Stimulated activated naive B cell treated with anti-CD40 and anti-IgM and Interleukin-4, amounts not matched to agents 10 μg/mL and 1 μg/mL and 100 μg/mL, for 72 hours (primary cell): ENCODE measurements at regions not wholly inside any gene's neighbourhood (a gene's known extent, or its start where the extent isn't known, plus 50 kb on each side); places are given as distances from the start of the nearest gene placed in this dataset.

ENCODE experiments used
- ATAC-seq, 2 donors: fragments of 150-1000 bp; cut with Tn5 transposase; replicated peaks; 2 replicates each; pipeline ENCODE4 v1.10.0; 2021; ENCODE audit warnings: moderate library complexity in 1 of 2
- DNase-seq: peaks from one replicate; pipeline ENCODE4 v3.0.0; 2021
- H3K27ac Mint-ChIP-seq: one replicate; pipeline ENCODE4 v1.8.0; 2022; ENCODE audit warnings: mild to moderate bottlenecking, mixed read lengths
- H3K27me3 Mint-ChIP-seq, 2 donors: one replicate each; pipeline ENCODE4 v1.8.0; 2022; ENCODE audit warnings: mixed read lengths in 2 of 2
- H3K36me3 Mint-ChIP-seq, 2 donors: one replicate each; pipeline ENCODE4 v1.8.0; 2022; ENCODE audit warnings: mixed read lengths in 2 of 2, mild to moderate bottlenecking in 1 of 2
- H3K4me1 Mint-ChIP-seq, 2 donors: one replicate each; pipeline ENCODE4 v1.8.0; 2022; ENCODE audit warnings: mixed read lengths in 2 of 2, mild to moderate bottlenecking in 1 of 2
- H3K4me3 Mint-ChIP-seq, 2 donors: one replicate each; pipeline ENCODE4 v1.8.0; 2022; ENCODE audit warnings: mild to moderate bottlenecking in 2 of 2, mixed read lengths in 2 of 2, moderate library complexity in 1 of 2
- H3K9me3 Mint-ChIP-seq, 2 donors: one replicate each; pipeline ENCODE4 v1.8.0; 2022; ENCODE audit warnings: mixed read lengths in 2 of 2, mild to moderate bottlenecking in 1 of 2

GRCh38 chr14:55756557-55756956 is 176.6 kb downstream of the KTN1 start:
- Mint-ChIP-seq H3K27ac (no peak overlapping the region), H3K36me3 (no peaks in the 10 kb centered on the region), H3K27me3 (peaks cover 0 to under 1% of the 10 kb centered on the region in 2 donors), H3K4me3 (no peak overlapping the region), H3K9me3 (no peaks in the 10 kb centered on the region), H3K4me1 (no peaks in the 10 kb centered on the region)
- no peak for DNase-seq
- no peak for ATAC-seq

- Mint-ChIP-seq H3K27me3 (peaks cover 0 to 4% of the 10 kb centered on the region in 2 donors), H3K4me3 (no peak overlapping the region), H3K9me3 (no peaks in the 10 kb centered on the region), H3K36me3 (no peaks in the 10 kb centered on the region), H3K4me1 (no peaks in the 10 kb centered on the region), H3K27ac (no peak overlapping the region)
- ATAC-seq: no peak
- no peak for DNase-seq
Observed at GRCh38 chr14:55758796-55759195, 178.8 kb downstream of the KTN1 start.

DNA sequence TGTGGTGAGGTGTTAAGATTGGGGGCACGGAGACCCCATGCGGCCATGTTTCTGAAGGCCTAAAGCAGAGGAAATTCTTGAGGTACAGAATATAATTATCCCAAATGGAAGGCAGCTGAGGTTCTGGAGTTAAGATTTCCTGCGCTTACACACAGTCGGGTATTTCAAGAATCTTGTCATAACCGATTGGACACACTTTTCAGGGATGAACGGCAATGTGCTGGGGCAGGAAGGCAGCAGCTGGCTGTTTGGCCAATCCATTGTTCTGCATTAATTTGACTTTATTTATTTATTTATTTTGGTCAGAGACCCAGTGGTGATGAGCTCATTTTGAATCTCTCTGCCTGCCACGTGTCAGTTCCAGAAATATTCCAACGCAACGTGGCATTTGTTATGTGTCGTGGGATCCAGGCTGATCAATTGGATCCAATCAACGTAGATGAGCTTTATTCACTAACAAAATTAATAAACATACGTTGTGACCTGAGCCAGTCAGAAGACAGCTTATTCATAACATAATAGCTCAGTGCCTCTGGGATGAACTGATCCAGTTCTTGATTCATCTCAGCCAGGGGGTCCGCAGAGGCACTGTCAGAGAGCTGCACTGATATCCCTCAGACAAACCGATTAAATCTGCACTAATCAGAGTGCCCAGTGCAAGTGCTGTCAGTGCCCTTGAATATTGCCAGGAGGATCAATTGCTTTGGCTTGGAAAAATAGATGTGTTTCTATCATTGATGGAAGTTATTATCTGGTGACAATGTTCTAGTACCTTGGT is 181.0 kb downstream of the KTN1 start:
- Mint-ChIP-seq H3K4me1 (no peaks in the 10 kb centered on the region), H3K36me3 (no peaks in the 10 kb centered on the region), H3K27ac (no peak overlapping the region), H3K4me3 (no peak overlapping the region), H3K9me3 (peaks cover 0 to 2% of the 10 kb centered on the region in 2 donors), H3K27me3 (peaks cover 0 to 8% of the 10 kb centered on the region in 2 donors)
- DNase-seq: no peak
- no peak for ATAC-seq

DNA sequence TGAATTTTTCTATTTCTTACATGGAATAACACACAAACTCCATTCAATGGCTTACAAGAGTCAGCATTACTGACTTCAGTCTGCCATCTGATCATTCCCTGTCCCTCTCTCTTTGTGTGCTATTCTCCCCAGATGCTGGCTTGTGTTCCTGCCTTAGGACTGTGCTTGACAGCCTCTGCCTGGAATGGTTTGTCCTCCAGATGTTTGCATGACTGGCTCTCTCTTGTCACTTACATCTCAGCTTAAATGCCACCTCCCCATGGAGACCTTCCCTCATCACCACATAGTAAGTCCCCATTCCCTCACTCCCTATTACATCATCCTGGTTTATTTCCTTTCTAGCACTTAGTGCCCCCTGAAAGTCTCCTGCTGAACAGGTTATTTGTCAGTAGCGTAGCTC is 181.6 kb downstream of the KTN1 start:
- no peak overlapping the region for H3K4me3 Mint-ChIP-seq

GRCh38 chr14:55762595-55763232 is 182.7 kb downstream of the KTN1 start:
- DNase-seq: no peak

More for the DNA sequence above, 181.6 kb downstream of the KTN1 start:
- no peaks in the 10 kb centered on the region for H3K36me3 Mint-ChIP-seq
- peaks cover 0 to 8% of the 10 kb centered on the region in 2 donors for H3K27me3 Mint-ChIP-seq
- no peak overlapping the region for H3K27ac Mint-ChIP-seq
- no peaks in the 10 kb centered on the region for H3K4me1 Mint-ChIP-seq
- peaks cover 0 to 2% of the 10 kb centered on the region in 2 donors for H3K9me3 Mint-ChIP-seq
- DNase-seq: no peak
- no peak for ATAC-seq

DNA sequence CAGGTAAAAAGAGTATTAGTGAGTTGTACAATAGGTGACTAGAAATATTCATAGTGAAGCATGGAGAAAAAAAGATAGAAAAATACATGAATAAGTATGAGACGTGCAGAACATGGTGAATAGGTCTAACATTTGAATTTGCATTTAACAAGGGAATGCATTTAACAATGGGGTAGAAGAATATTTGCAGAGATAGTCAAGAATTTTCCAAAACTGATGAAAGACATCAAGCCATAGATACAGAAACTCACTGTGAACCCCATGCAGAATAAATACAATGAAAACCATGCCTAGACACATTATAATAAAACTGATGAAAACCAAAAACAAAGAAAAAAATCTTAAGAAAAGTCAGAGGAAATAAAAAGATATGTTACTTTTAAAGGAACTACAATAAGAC is 184.8 kb downstream of the KTN1 start:
- H3K4me3 Mint-ChIP-seq: no peak overlapping the region
- no peak overlapping the region for H3K27ac Mint-ChIP-seq
- DNase-seq (no peak), ATAC-seq (no peak)
- H3K27me3 Mint-ChIP-seq: peaks cover 4 to 16% of the 10 kb centered on the region in 2 donors
- H3K4me1 Mint-ChIP-seq: no peaks in the 10 kb centered on the region
- peaks cover 6 to 7% of the 10 kb centered on the region in 2 donors for H3K9me3 Mint-ChIP-seq
- H3K36me3 Mint-ChIP-seq: no peaks in the 10 kb centered on the region

More at GRCh38 chr14:55762595-55763232, 182.7 kb downstream of the KTN1 start:
- ATAC-seq: peak; percentile 31 to 64
- H3K27ac Mint-ChIP-seq: no peak overlapping the region
- H3K4me1 Mint-ChIP-seq: no peaks in the 10 kb centered on the region
- H3K9me3 Mint-ChIP-seq: peaks cover 0 to 2% of the 10 kb centered on the region in 2 donors
- H3K4me3 Mint-ChIP-seq: no peak overlapping the region
- H3K36me3 Mint-ChIP-seq: no peaks in the 10 kb centered on the region
- peaks cover 0 to 8% of the 10 kb centered on the region in 2 donors for H3K27me3 Mint-ChIP-seq

DNA sequence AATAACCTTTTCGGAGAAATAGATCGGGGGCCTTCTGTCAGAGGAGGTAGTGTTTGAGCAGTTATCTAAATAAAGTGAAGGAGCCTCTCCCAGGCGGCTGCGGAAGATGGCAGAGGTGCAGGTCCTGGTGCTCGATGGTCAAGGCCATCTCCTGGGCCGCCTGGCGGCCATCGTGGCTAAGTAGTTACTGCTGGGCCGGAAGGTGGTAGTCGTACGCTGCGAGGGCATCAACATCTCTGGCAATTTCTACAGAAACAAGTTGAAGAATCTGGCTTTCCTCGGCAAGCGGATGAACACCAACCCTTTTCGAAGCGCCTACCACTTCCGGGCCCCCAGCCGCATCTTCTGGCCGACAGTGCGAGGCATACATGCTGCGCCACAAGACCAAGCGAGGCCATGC is 186.1 kb downstream of the KTN1 start:
- DNase-seq: no peak
- Mint-ChIP-seq H3K9me3 (peaks cover 6 to 7% of the 10 kb centered on the region in 2 donors), H3K27ac (no peak overlapping the region), H3K4me1 (no peaks in the 10 kb centered on the region), H3K36me3 (no peaks in the 10 kb centered on the region), H3K27me3 (peaks cover 4 to 16% of the 10 kb centered on the region in 2 donors), H3K4me3 (no peak overlapping the region)
- ATAC-seq: no peak

DNA sequence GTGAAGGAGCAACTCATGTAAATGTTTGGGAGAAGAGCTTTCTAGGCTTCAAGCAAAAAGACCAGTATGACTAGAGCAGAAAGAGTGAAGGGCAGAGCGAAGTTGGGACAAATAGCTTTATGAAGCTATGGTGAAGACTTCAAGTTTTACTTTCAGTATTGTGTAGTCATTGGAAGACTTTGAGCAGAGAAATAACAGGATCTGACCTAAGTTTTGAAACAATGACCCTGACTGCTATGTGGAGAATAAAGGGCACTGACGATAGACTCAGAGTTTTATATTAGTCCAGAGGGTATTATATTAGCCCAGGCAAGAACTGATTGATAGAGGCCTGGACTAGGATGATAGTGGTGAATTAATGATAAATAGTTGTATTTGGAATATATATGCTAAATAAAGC is 187.3 kb downstream of the KTN1 start:
- Mint-ChIP-seq H3K4me3 (no peak overlapping the region), H3K4me1 (no peaks in the 10 kb centered on the region), H3K36me3 (no peaks in the 10 kb centered on the region), H3K27me3 (peaks cover 4 to 11% of the 10 kb centered on the region in 2 donors), H3K9me3 (peaks cover 6 to 7% of the 10 kb centered on the region in 2 donors), H3K27ac (no peak overlapping the region)
- DNase-seq (no peak), ATAC-seq (no peak)

DNA sequence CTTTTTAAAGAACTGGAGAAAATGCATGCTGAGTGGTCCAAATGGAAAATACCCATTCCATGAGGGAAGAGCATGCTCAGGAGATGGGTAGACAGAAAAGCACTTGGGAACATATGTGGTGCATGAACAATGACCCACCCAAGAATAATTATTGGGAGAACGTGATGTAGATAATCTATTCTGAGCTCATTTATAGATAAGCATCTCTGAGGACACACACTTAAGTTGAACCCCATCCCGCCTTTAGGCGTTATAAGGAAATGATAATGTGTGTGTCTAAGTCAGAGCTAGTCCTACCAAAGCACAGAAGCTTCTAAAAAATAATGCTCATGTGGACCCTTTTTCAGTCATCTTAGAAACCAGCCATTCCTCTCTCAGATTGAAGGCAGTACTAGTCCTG is 189.9 kb downstream of the KTN1 start:
- ATAC-seq (no peak), DNase-seq (no peak)
- Mint-ChIP-seq H3K4me3 (no peak overlapping the region), H3K27ac (no peak overlapping the region), H3K27me3 (peaks cover 4 to 11% of the 10 kb centered on the region in 2 donors), H3K36me3 (no peaks in the 10 kb centered on the region), H3K4me1 (no peaks in the 10 kb centered on the region), H3K9me3 (peaks cover 6 to 7% of the 10 kb centered on the region in 2 donors)

DNA sequence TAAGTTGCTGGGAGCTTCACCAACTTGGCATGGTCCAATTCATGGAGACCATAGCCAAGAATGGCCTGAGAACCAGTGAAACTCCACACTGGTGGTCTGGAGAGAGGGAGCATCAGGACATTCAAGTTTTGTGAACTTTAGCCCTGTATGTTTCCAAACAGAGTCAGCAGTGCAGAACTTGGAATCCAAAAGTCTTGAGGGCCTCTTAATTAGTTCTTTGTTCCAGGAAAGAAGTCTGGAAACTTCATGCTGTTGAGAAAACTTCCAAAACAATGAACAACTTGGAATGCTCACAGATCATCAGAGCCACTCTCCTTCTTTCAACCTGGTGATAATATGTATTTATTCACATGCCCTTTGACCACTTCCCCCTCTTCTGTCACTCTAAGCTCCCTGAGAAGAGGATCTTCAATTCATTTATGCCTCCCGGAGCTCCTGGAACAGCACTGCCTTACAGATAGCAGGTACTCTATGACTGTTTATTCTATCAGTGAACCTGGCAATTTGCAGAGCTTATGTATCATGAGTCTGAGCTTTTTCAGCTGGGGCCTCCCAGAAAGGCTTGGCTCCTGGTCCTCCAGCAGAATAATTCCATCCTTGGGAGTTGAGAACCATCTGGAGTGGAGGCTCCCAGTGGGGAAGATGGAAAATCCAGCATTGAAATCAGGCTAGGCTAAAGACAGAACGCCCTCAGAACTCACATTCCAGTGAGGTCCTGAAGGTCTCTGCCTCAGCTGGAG is 191.4 kb downstream of the KTN1 start:
- H3K4me3 Mint-ChIP-seq: no peak overlapping the region
- H3K9me3 Mint-ChIP-seq: peaks cover 4 to 11% of the 10 kb centered on the region in 2 donors
- no peaks in the 10 kb centered on the region for H3K36me3 Mint-ChIP-seq
- ATAC-seq: no peak
- no peak overlapping the region for H3K27ac Mint-ChIP-seq
- no peak for DNase-seq
- peaks cover 4 to 8% of the 10 kb centered on the region in 2 donors for H3K27me3 Mint-ChIP-seq
- no peaks in the 10 kb centered on the region for H3K4me1 Mint-ChIP-seq

DNA sequence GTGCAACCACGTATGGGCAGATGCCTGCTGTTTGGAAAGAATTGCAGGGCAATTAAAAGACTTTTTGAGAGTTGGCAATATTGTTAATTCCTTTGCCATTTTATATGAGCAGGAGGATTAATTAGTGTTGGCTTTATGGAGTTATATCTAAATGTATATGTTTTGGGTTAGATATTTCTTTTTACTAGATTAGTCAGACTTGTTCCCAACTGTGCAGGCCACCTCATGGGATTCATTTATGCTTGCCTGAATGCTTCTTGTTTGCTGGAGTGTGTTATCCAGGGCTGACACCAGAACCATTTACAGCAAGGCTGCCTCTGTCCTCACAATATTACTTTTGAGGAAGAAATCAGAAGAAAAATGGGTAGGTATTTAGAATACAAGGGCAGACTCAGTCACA is 192.5 kb downstream of the KTN1 start:
- H3K27me3 Mint-ChIP-seq: peaks cover 4 to 8% of the 10 kb centered on the region in 2 donors
- DNase-seq (no peak), ATAC-seq (no peak)
- H3K27ac Mint-ChIP-seq: no peak overlapping the region
- H3K36me3 Mint-ChIP-seq: no peaks in the 10 kb centered on the region
- H3K9me3 Mint-ChIP-seq: peaks cover 4 to 11% of the 10 kb centered on the region in 2 donors
- no peak overlapping the region for H3K4me3 Mint-ChIP-seq
- no peaks in the 10 kb centered on the region for H3K4me1 Mint-ChIP-seq

GRCh38 chr14:55773312-55773711 is 193.3 kb downstream of the KTN1 start:
- H3K9me3 Mint-ChIP-seq: peaks cover under 1 to 5% of the 10 kb centered on the region in 2 donors
- DNase-seq: no peak
- no peak overlapping the region for H3K27ac Mint-ChIP-seq
- H3K27me3 Mint-ChIP-seq: peaks cover 0 to 2% of the 10 kb centered on the region in 2 donors
- H3K4me1 Mint-ChIP-seq: no peaks in the 10 kb centered on the region
- no peaks in the 10 kb centered on the region for H3K36me3 Mint-ChIP-seq
- ATAC-seq: no peak
- H3K4me3 Mint-ChIP-seq: no peak overlapping the region

DNA sequence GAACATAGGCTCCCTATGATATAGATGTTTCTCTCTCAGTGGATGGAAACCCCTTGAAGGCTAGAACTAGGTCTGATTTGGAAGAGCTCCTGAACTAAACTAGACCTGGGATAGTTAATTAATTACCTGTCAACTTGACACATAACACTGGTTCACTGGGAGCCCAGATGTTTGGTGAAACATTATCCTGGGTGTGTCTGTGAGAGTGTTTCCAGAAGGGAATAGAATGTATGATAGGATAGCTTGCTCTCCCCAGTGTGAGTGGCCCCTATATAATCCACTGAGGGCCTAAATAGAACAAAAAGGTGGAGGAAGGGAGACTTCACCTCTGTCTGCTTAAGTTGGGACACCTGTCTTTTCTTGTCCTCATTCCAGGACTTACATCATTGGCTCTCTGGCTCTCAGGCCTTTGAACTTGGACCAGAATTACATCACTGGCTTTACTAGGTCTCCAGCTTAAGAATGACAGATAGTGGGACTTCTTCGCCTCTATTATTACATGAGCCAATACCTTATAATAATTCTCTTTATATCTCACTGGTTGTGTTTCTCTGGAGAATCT is 194.1 kb downstream of the KTN1 start:
- ATAC-seq (no peak), DNase-seq (no peak)
- peaks cover 0 to 2% of the 10 kb centered on the region in 2 donors for H3K4me1 Mint-ChIP-seq
- H3K27ac Mint-ChIP-seq: no peak overlapping the region
- no peaks in the 10 kb centered on the region for H3K27me3 Mint-ChIP-seq
- no peak overlapping the region for H3K4me3 Mint-ChIP-seq
- no peaks in the 10 kb centered on the region for H3K36me3 Mint-ChIP-seq
- peaks cover 0 to 3% of the 10 kb centered on the region in 2 donors for H3K9me3 Mint-ChIP-seq

GRCh38 chr14:55777877-55778276 is 197.9 kb downstream of the KTN1 start:
- no peak for DNase-seq
- no peak for ATAC-seq
- no peak overlapping the region for H3K4me3 Mint-ChIP-seq
- H3K27me3 Mint-ChIP-seq: no peaks in the 10 kb centered on the region
- peaks cover 0 to 3% of the 10 kb centered on the region in 2 donors for H3K9me3 Mint-ChIP-seq
- no peaks in the 10 kb centered on the region for H3K36me3 Mint-ChIP-seq
- no peak overlapping the region for H3K27ac Mint-ChIP-seq
- peaks cover 2 to 9% of the 10 kb centered on the region in 2 donors for H3K4me1 Mint-ChIP-seq
